HG02938 (cell line): ENCODE measurements at regions not wholly inside any gene's neighbourhood (a gene's known extent, or its start where the extent isn't known, plus 50 kb on each side); places are given as distances from the start of the nearest gene placed in this dataset.

Experiments used
- ATAC-seq: cut with Tn5 transposase; IDR thresholded peaks from one replicate; pipeline ENCODE4 v1.9.1; 2021; ENCODE audit warnings: mild to moderate bottlenecking, moderate library complexity; ENCODE audit not compliant: unreplicated experiment

GRCh38 chr6:23953976-23954375 lies 172.0 kb upstream of the NRSN1 start:
- no peak for ATAC-seq

- ATAC-seq = no peak
Measured at GRCh38 chr6:23957017-23957416, 169.0 kb upstream of the NRSN1 start.

- no peak for ATAC-seq
Measured at GRCh38 chr6:23964865-23965264, 161.2 kb upstream of the NRSN1 start.

GRCh38 chr6:23969344-23969743 lies 156.7 kb upstream of the NRSN1 start:
- no peak for ATAC-seq

GRCh38 chr6:23977706-23978105 lies 148.3 kb upstream of the NRSN1 start:
- ATAC-seq = no peak

- ATAC-seq = no peak
Measured at GRCh38 chr6:23980965-23981364, 145.1 kb upstream of the NRSN1 start.

- ATAC-seq = no peak
Measured at GRCh38 chr6:23981923-23982322, 144.1 kb upstream of the NRSN1 start.

GRCh38 chr6:23983735-23984134 lies 142.3 kb upstream of the NRSN1 start:
- no peak for ATAC-seq

GRCh38 chr6:23985015-23985414 lies 141.0 kb upstream of the NRSN1 start:
- ATAC-seq = no peak

GRCh38 chr6:23989885-23990533 lies 136.0 kb upstream of the NRSN1 start:
- ATAC-seq = no peak

GRCh38 chr6:23994013-23994412 lies 132.0 kb upstream of the NRSN1 start:
- ATAC-seq = no peak

- no peak for ATAC-seq
Measured at GRCh38 chr6:24004062-24004461, 122.0 kb upstream of the NRSN1 start.

- no peak for ATAC-seq
Measured at GRCh38 chr6:24004659-24005058, 121.4 kb upstream of the NRSN1 start.

- no peak for ATAC-seq
Measured at GRCh38 chr6:24006254-24006653, 119.8 kb upstream of the NRSN1 start.

GRCh38 chr6:24009319-24009718 lies 116.7 kb upstream of the NRSN1 start:
- ATAC-seq = no peak

GRCh38 chr6:24010133-24010532 lies 115.9 kb upstream of the NRSN1 start:
- ATAC-seq = no peak

- ATAC-seq = no peak
Measured at GRCh38 chr6:24016286-24016685, 109.7 kb upstream of the NRSN1 start.

- ATAC-seq = no peak
Measured at GRCh38 chr6:24016857-24017256, 109.2 kb upstream of the NRSN1 start.

- ATAC-seq = no peak
Measured at GRCh38 chr6:24019393-24019792, 106.6 kb upstream of the NRSN1 start.

GRCh38 chr6:24019830-24020229 lies 106.2 kb upstream of the NRSN1 start:
- ATAC-seq = no peak

- ATAC-seq = no peak
Measured at GRCh38 chr6:24026050-24026449, 100.0 kb upstream of the NRSN1 start.

- ATAC-seq = no peak
Measured at GRCh38 chr6:24031496-24031895, 94.5 kb upstream of the NRSN1 start.
